ENCODE measurements at regions not wholly inside any gene's neighbourhood (a gene's known extent, or its start where the extent isn't known, plus 50 kb on each side); places are given as distances from the start of the nearest gene placed in this dataset.

GRCh38 chr18:73647391-73647790 is 500.2 kb downstream of the FBXO15 start:
- DNase-seq: no peak
- H3K4me1 ChIP-seq: no peaks in the 10 kb centered on the region

DNA sequence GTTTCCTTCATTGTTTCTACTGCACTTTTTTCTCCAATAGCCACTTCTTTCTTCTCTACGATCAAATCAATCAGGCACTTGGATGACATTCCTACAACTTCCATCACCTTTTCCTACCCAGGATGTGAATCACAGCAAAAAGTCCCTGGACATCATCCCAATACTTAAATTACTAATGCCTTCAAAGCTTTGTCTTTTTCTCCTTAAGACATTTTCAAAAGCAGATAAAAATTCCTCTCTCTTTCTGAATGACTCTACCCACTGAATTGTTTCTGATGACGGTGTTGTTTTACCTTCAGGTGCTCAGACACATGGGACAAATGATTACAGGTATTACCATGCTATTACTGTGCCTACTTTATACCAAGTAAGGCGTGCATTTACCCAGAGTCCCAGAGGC is 500.9 kb downstream of the FBXO15 start:
- no peak for DNase-seq
- Histone ChIP-seq H3K9me3 (replicated peaks) (no peaks in the 10 kb centered on the region), H3K36me3 (no peaks in the 10 kb centered on the region), H3K27ac (no peak overlapping the region), H3K27me3 (no peaks in the 10 kb centered on the region), H3K4me3 (no peak overlapping the region), H3K4me1 (no peaks in the 10 kb centered on the region)

More at GRCh38 chr18:73647391-73647790, 500.2 kb downstream of the FBXO15 start:
- H3K9me3 ChIP-seq (replicated peaks): no peaks in the 10 kb centered on the region
- H3K27me3 ChIP-seq: no peaks in the 10 kb centered on the region
- H3K27ac ChIP-seq: no peak overlapping the region
- no peaks in the 10 kb centered on the region for H3K36me3 ChIP-seq
- no peak overlapping the region for H3K4me3 ChIP-seq

GRCh38 chr18:73646196-73646595 is 501.4 kb downstream of the FBXO15 start:
- Histone ChIP-seq H3K27me3 (no peaks in the 10 kb centered on the region), H3K36me3 (no peaks in the 10 kb centered on the region), H3K9me3 (replicated peaks) (no peaks in the 10 kb centered on the region), H3K4me1 (no peaks in the 10 kb centered on the region), H3K27ac (no peak overlapping the region), H3K4me3 (no peak overlapping the region)
- DNase-seq: no peak

DNA sequence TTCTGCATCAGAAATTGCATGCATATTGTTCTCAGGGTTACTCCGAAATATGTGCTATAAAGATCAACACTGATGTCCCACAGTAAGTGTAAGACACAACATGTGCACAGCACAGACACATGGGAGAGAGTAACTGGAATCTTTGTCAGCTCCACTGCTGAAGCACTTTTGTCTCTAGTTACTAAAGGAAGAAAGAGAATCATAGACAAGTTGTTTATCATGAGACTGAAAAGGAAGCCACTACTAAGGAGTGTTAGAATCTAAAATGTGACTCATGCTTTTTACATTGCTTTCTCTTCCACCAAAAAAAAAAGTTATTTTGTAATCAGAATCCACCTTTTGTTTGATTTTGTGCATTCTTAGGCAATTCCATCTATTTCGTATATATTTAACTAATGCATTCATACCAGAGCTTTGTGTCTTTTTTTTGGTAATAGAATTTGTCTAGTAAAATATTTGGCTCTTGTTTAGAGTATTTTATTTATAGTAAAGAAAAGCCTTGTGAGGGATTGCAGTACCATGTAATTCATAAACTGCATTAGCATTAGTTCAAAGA is 502.4 kb downstream of the FBXO15 start:
- Histone ChIP-seq H3K27me3 (no peaks in the 10 kb centered on the region), H3K4me3 (no peak overlapping the region), H3K9me3 (replicated peaks) (no peaks in the 10 kb centered on the region), H3K27ac (no peak overlapping the region), H3K36me3 (no peaks in the 10 kb centered on the region), H3K4me1 (no peaks in the 10 kb centered on the region)
- DNase-seq: no peak

GRCh38 chr18:73639788-73640187 is 507.8 kb downstream of the FBXO15 start:
- H3K36me3 ChIP-seq: no peaks in the 10 kb centered on the region
- no peaks in the 10 kb centered on the region for H3K9me3 ChIP-seq (replicated peaks)
- H3K4me1 ChIP-seq: no peaks in the 10 kb centered on the region
- H3K27ac ChIP-seq: no peak overlapping the region
- no peak overlapping the region for H3K4me3 ChIP-seq
- DNase-seq: no peak
- no peaks in the 10 kb centered on the region for H3K27me3 ChIP-seq

DNA sequence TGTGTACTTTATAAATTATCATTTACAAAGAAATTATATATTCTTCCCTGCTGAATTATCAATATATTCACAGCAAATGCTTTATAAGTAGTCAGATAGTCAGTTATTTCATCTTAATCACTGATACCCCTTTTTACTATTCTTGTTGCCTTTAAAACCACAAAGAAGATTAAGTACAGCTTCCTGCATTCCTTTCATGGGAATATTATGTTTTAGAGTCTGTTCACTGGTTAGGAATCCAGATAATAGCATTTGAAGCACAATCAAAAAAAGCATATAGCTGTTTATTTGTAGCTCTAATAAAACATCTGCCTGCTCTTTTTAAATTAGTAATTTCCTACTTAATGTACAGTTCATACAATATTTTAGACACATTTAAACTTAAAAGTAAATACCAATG is 508.9 kb downstream of the FBXO15 start:
- Histone ChIP-seq H3K36me3 (no peaks in the 10 kb centered on the region), H3K4me3 (no peak overlapping the region), H3K27ac (no peak overlapping the region), H3K27me3 (no peaks in the 10 kb centered on the region), H3K9me3 (replicated peaks) (no peaks in the 10 kb centered on the region), H3K4me1 (no peaks in the 10 kb centered on the region)
- DNase-seq: no peak

- Histone ChIP-seq H3K27me3 (no peaks in the 10 kb centered on the region), H3K4me3 (no peak overlapping the region), H3K4me1 (no peaks in the 10 kb centered on the region), H3K27ac (no peak overlapping the region), H3K36me3 (no peaks in the 10 kb centered on the region), H3K9me3 (replicated peaks) (no peaks in the 10 kb centered on the region)
- no peak for DNase-seq
Measured at GRCh38 chr18:73636355-73636754, 511.3 kb downstream of the FBXO15 start.

DNA sequence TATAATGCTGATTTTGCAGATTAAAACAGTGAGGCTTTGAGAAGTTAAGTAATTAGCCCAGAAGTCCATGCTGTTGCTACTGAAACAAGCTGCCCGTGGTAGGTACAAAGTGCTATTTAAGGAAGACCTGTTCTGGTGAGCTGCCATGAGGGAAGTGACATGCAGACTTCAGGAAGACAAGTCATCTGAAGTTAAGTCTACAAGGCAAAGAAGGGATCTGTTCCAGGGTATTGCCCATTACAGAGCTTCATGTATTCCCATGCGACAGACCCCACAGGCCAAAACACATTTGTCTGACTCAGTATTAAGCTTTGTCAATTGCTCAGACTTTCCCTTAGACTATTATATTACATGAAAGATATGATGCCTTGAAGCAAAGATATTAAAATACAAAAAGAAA is 520.8 kb downstream of the FBXO15 start:
- no peak overlapping the region for H3K27ac ChIP-seq
- no peaks in the 10 kb centered on the region for H3K4me1 ChIP-seq
- no peaks in the 10 kb centered on the region for H3K27me3 ChIP-seq
- no peaks in the 10 kb centered on the region for H3K36me3 ChIP-seq
- DNase-seq: no peak
- H3K4me3 ChIP-seq: no peak overlapping the region
- H3K9me3 ChIP-seq (replicated peaks): no peaks in the 10 kb centered on the region

- no peaks in the 10 kb centered on the region for H3K36me3 ChIP-seq
- H3K4me3 ChIP-seq: no peak overlapping the region
- H3K4me1 ChIP-seq: no peaks in the 10 kb centered on the region
- H3K27me3 ChIP-seq: no peaks in the 10 kb centered on the region
- no peak overlapping the region for H3K27ac ChIP-seq
- no peaks in the 10 kb centered on the region for H3K9me3 ChIP-seq (replicated peaks)
- DNase-seq: no peak
Measured at GRCh38 chr18:73626221-73626620, 521.4 kb downstream of the FBXO15 start.

DNA sequence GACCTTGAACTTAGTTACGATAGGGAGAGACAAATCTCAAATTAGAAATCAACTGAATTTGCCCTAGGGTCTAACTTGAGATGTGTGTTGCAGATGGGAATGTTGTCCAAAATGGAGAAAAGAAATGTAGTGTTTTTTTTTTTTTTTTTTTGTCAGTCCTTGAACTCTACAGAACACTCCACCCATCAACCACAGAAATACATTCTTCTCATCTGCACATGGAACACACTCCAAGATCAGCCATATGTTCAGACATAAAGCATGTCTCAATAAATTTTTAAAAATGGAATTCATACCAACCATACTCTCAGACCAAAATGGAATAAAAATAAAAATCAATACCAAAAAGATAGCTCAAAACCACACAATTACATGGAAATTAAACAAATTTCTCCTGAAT is 526.5 kb downstream of the FBXO15 start:
- no peaks in the 10 kb centered on the region for H3K4me1 ChIP-seq
- H3K9me3 ChIP-seq (replicated peaks): no peaks in the 10 kb centered on the region
- no peak overlapping the region for H3K27ac ChIP-seq
- H3K27me3 ChIP-seq: no peaks in the 10 kb centered on the region
- H3K36me3 ChIP-seq: no peaks in the 10 kb centered on the region
- no peak for DNase-seq
- H3K4me3 ChIP-seq: no peak overlapping the region

GRCh38 chr18:73617981-73618380 is 529.7 kb downstream of the FBXO15 start:
- Histone ChIP-seq H3K4me1 (no peaks in the 10 kb centered on the region), H3K9me3 (replicated peaks) (no peaks in the 10 kb centered on the region), H3K36me3 (no peaks in the 10 kb centered on the region), H3K27ac (no peak overlapping the region), H3K4me3 (no peak overlapping the region), H3K27me3 (no peaks in the 10 kb centered on the region)
- DNase-seq: no peak

GRCh38 chr18:73615506-73615905 is 532.1 kb downstream of the FBXO15 start:
- no peaks in the 10 kb centered on the region for H3K36me3 ChIP-seq
- H3K4me1 ChIP-seq: no peaks in the 10 kb centered on the region
- no peaks in the 10 kb centered on the region for H3K27me3 ChIP-seq
- H3K27ac ChIP-seq: no peak overlapping the region
- DNase-seq: no peak
- H3K4me3 ChIP-seq: no peak overlapping the region
- no peaks in the 10 kb centered on the region for H3K9me3 ChIP-seq (replicated peaks)

GRCh38 chr18:73614812-73615211 is 532.8 kb downstream of the FBXO15 start:
- no peaks in the 10 kb centered on the region for H3K4me1 ChIP-seq
- DNase-seq: no peak
- H3K27ac ChIP-seq: no peak overlapping the region
- no peaks in the 10 kb centered on the region for H3K36me3 ChIP-seq
- no peaks in the 10 kb centered on the region for H3K27me3 ChIP-seq
- no peak overlapping the region for H3K4me3 ChIP-seq
- no peaks in the 10 kb centered on the region for H3K9me3 ChIP-seq (replicated peaks)

DNA sequence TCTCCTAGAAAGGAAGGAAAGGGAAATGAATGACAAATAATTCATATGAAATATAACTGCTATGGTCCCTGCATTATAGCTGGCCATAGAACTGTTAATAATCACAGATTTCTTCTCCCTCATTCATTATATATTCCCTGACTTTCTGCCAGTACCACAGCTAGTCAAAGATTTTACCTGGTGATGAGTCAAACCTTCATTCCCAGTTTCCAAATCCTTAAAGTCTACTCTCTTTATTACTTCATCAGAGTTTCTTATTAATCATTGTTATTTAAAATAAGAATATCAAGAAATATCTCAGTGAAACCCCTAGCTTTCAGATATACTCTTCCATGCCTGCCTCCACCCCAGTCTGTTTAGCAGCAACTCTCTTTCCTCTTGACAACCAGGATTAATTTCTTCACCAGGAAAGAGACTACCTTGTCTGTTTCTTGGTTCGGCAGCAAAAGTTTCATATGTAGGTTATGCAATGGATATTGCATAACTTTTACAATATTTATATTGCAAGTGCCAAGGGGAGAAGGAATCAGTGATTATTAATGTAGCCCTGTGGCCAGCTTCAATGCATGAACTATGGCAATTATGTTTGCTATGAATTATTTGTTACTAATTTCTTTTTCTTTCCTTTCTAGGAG is 533.8 kb downstream of the FBXO15 start:
- no peak overlapping the region for H3K4me3 ChIP-seq
- no peak for DNase-seq
- H3K27me3 ChIP-seq: no peaks in the 10 kb centered on the region
- H3K36me3 ChIP-seq: no peaks in the 10 kb centered on the region
- H3K9me3 ChIP-seq (replicated peaks): no peaks in the 10 kb centered on the region
- no peaks in the 10 kb centered on the region for H3K4me1 ChIP-seq
- no peak overlapping the region for H3K27ac ChIP-seq

- Histone ChIP-seq H3K4me1 (no peaks in the 10 kb centered on the region), H3K27ac (no peak overlapping the region), H3K27me3 (no peaks in the 10 kb centered on the region), H3K9me3 (replicated peaks) (no peaks in the 10 kb centered on the region), H3K4me3 (no peak overlapping the region), H3K36me3 (no peaks in the 10 kb centered on the region)
- peak in 1 of 2 experiments; percentile 1 for DNase-seq
Measured at GRCh38 chr18:73597832-73598615, 549.6 kb downstream of the FBXO15 start.

Measured in SJCRH30 (cell line).